ENCODE measurements at regions not wholly inside any gene's neighbourhood (a gene's known extent, or its start where the extent isn't known, plus 50 kb on each side); places are given as distances from the start of the nearest gene placed in this dataset.
"Not testable (repeated sequence)": the region's sequence is repeated elsewhere in the genome, so short reads cannot be mapped to it uniquely, and the experiment has no call there.

GRCh38 chr9:97188545-97188944 is 118.9 kb upstream of the CCDC180 start:
- Histone ChIP-seq H3K9me3 (ENCODE audit: low read length) (no peaks in the 10 kb centered on the region), H3K27me3 (ENCODE audit: insufficient read depth, low read length) (no peaks in the 10 kb centered on the region)

GRCh38 chr9:97187706-97188105 is 119.8 kb upstream of the CCDC180 start:
- H3K36me3 ChIP-seq (ENCODE audit: insufficient read depth, low read length); H3K27me3 ChIP-seq (ENCODE audit: insufficient read depth, low read length): not testable (repeated sequence)

More at GRCh38 chr9:97188545-97188944, 118.9 kb upstream of the CCDC180 start:
- no peak overlapping the region for H3K9ac ChIP-seq (ENCODE audit: low read length)
- no peaks in the 10 kb centered on the region for H3F3A ChIP-seq (ENCODE audit: insufficient read depth, low read length)
- no peaks in the 10 kb centered on the region for H4K20me1 ChIP-seq (ENCODE audit: insufficient read depth, low read length)
- no peak overlapping the region for H2AFZ ChIP-seq (ENCODE audit: low read length)
- no peaks in the 10 kb centered on the region for H3K9me2 ChIP-seq (ENCODE audit: low read depth, low read length)
- H3K79me2 ChIP-seq (ENCODE audit: insufficient read depth, low read length) = no peaks in the 10 kb centered on the region
- H3K4me3 ChIP-seq (ENCODE audit: low read depth, low read length, poor library complexity, severe bottlenecking) = no peak overlapping the region
- H3K4me2 ChIP-seq (ENCODE audit: low read length) = no peak overlapping the region
- no peaks in the 10 kb centered on the region for H3K36me3 ChIP-seq (ENCODE audit: insufficient read depth, low read length)
- H3K27ac ChIP-seq (ENCODE audit: low read depth, low read length, poor library complexity, severe bottlenecking) = no peak overlapping the region
- no peaks in the 10 kb centered on the region for H3K4me1 ChIP-seq (ENCODE audit: insufficient read depth, low read length, severe bottlenecking)
- no peak for TF ChIP-seq EZH2 (IDR thresholded peaks at IDR 0.05; ENCODE audit: borderline replicate concordance, low read length)
- TF ChIP-seq CTCF (IDR thresholded peaks at IDR 0.05; ENCODE audit: low read length) = no peak

GRCh38 chr9:97186493-97186892 is 121.0 kb upstream of the CCDC180 start:
- Histone ChIP-seq H3K9me2 (ENCODE audit: low read depth, low read length) (no peaks in the 10 kb centered on the region), H3K79me2 (ENCODE audit: insufficient read depth, low read length) (no peaks in the 10 kb centered on the region), H3K36me3 (ENCODE audit: insufficient read depth, low read length) (no peaks in the 10 kb centered on the region), H3K4me2 (ENCODE audit: low read length) (no peak overlapping the region), H3K27ac (ENCODE audit: low read depth, low read length, poor library complexity, severe bottlenecking) (no peak overlapping the region), H4K20me1 (ENCODE audit: insufficient read depth, low read length) (no peaks in the 10 kb centered on the region), H3K9me3 (ENCODE audit: low read length) (no peaks in the 10 kb centered on the region), H3F3A (ENCODE audit: insufficient read depth, low read length) (no peaks in the 10 kb centered on the region), H3K9ac (ENCODE audit: low read length) (no peak overlapping the region), H2AFZ (ENCODE audit: low read length) (no peak overlapping the region), H3K27me3 (ENCODE audit: insufficient read depth, low read length) (no peaks in the 10 kb centered on the region), H3K4me1 (ENCODE audit: insufficient read depth, low read length, severe bottlenecking) (no peaks in the 10 kb centered on the region), H3K4me3 (ENCODE audit: low read depth, low read length, poor library complexity, severe bottlenecking) (no peak overlapping the region)
- TF ChIP-seq EZH2 (IDR thresholded peaks at IDR 0.05; ENCODE audit: borderline replicate concordance, low read length) (no peak), CTCF (IDR thresholded peaks at IDR 0.05; ENCODE audit: low read length) (no peak)

More at GRCh38 chr9:97187706-97188105, 119.8 kb upstream of the CCDC180 start:
- H3K4me2 ChIP-seq (ENCODE audit: low read length); H4K20me1 ChIP-seq (ENCODE audit: insufficient read depth, low read length); H3K4me3 ChIP-seq (ENCODE audit: low read depth, low read length, poor library complexity, severe bottlenecking); H3F3A ChIP-seq (ENCODE audit: insufficient read depth, low read length); H3K9ac ChIP-seq (ENCODE audit: low read length); H3K27ac ChIP-seq (ENCODE audit: low read depth, low read length, poor library complexity, severe bottlenecking); H3K9me3 ChIP-seq (ENCODE audit: low read length); H3K9me2 ChIP-seq (ENCODE audit: low read depth, low read length); H2AFZ ChIP-seq (ENCODE audit: low read length); H3K4me1 ChIP-seq (ENCODE audit: insufficient read depth, low read length, severe bottlenecking); H3K79me2 ChIP-seq (ENCODE audit: insufficient read depth, low read length): not testable (repeated sequence)

- H3F3A ChIP-seq (ENCODE audit: insufficient read depth, low read length); H4K20me1 ChIP-seq (ENCODE audit: insufficient read depth, low read length); H2AFZ ChIP-seq (ENCODE audit: low read length); H3K4me3 ChIP-seq (ENCODE audit: low read depth, low read length, poor library complexity, severe bottlenecking); H3K9me3 ChIP-seq (ENCODE audit: low read length); H3K4me1 ChIP-seq (ENCODE audit: insufficient read depth, low read length, severe bottlenecking); H3K9ac ChIP-seq (ENCODE audit: low read length); H3K36me3 ChIP-seq (ENCODE audit: insufficient read depth, low read length); H3K4me2 ChIP-seq (ENCODE audit: low read length); H3K27me3 ChIP-seq (ENCODE audit: insufficient read depth, low read length); H3K27ac ChIP-seq (ENCODE audit: low read depth, low read length, poor library complexity, severe bottlenecking); H3K79me2 ChIP-seq (ENCODE audit: insufficient read depth, low read length); H3K9me2 ChIP-seq (ENCODE audit: low read depth, low read length): not testable (repeated sequence)
These were observed 124.9 kb upstream of the CCDC180 start for GRCh38 chr9:97182532-97182931.
